UCSD-AML1 (cell line): ENCODE measurements at regions not wholly inside any gene's neighbourhood (a gene's known extent, or its start where the extent isn't known, plus 50 kb on each side); places are given as distances from the start of the nearest gene placed in this dataset.

ENCODE experiments used
- DNase-seq: peaks from one replicate; lab custom pipeline; 2025; ENCODE audit not compliant: unreplicated experiment; lab: John Stamatoyannopoulos, UW

- DNase-seq = no peak
Observed at GRCh38 chr6:147122823-147123222, 81.4 kb upstream of the STXBP5 start.

DNA sequence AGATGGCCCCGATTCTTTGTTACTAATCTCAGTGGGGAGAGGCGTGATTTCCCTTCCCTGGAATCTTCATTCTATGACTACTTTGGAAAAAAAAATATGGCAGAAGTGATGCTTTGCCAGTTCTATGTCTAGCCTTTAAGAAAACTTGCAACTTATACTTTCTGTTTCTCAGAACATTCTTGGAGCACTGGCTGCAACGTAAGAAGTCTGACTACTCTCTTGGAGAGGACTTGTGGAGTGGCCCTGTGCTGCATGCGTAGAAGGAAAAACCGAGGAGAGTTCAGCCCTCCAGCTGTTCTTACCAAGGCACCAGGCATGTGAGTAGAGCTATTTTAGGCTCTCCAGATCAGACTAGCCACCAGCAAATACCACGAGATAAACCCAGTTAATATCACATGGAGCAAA, 77.6 kb upstream of the STXBP5 start:
- DNase-seq = no peak

DNA sequence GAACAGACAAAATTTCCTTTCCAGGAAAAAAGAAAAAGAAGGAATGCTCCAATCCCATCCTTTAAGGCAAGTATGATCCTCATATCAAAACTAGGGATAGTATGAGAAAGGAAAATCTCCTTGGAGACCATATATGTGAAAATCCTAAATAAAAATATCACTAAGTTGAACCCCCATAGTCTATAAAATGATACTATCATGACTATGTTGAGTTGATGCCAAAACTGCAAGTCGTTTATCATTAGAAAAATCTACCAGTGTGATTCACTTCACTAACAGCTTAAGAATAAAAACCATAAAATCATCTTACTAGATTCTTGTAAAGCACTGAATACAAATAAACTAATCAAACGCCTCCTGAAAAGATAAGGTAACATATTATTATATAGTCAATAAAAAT, 76.6 kb upstream of the STXBP5 start:
- DNase-seq = no peak

GRCh38 chr6:147128056-147128455, 76.2 kb upstream of the STXBP5 start:
- no peak for DNase-seq

- DNase-seq = no peak
Observed at GRCh38 chr6:147131532-147132128, 72.6 kb upstream of the STXBP5 start.

DNA sequence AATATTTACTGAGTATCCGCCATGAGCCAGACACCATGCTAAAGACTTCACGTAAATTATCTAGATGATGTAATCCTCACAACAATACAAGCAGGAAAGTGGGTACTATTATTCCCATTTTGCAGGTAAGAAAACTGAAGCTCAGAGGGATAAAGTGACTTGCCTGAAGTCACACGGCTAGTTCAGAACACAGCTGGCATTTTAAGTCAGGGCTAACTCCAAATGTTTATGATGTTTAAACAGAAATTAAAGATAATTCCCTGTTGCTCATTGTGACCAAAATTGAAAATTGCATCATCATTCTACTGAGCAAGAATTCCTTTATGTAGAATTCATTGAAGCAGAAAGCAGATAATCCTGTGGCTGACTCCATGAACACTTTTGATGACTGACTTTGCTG, 71.3 kb upstream of the STXBP5 start:
- DNase-seq = no peak

DNA sequence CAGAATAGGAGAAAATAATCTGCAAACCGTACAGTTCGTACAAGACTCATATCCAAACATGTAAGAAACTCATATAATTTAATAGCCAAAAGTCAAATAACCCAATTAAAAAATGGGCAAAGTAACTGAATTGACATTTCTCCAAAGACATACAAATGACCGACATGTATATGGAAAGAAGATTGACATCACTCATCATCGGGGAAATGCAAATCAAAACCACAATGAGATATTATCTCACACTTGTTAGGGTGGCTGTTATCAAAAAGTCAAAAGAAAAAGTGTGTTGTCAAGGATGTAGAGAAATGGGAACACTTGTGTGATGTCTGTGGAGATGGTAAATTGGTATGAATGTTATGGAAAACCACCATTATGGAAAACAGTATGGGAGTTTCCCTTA, 70.5 kb upstream of the STXBP5 start:
- DNase-seq = no peak

DNA sequence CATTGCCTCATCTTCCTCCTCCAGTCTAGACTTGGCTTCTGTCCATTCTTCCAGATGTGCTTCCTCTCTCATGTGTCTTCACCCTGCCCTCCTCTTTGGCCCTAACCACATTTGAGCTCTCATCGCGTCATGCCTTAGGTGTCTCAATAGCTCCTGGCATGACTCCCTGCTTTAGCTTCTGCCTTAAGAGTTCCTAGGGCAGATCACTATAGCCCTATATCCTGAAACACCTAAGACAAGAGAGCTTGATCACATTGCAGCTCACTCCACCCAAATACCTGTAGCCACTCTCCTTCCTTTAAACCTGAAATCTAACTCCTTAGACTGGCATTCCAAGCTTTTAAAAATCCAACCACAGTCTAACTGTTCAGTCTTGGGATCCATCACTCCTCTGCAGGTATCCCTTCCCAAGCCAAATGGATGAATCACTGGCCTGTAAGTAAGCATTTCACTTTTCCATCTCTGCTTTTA, 69.0 kb upstream of the STXBP5 start:
- no peak for DNase-seq

DNA sequence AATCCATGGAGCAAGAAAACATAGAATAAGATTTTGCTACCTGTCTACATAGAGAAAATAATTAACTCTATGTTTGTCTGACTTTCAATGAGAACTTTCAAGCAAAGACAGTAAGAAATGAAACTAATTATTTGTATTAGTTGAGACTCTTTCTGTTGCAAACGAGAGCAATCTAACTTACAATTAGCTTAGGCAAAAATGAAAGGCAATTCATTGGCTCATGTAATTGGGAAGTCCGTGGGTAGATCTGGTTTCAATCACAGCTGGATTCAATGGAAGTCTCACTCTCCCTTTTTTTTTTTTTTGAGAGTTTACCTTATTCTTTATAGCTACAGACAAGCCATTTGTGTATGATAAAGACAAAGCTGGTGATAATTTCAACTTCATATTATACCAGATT, 68.2 kb upstream of the STXBP5 start:
- no peak for DNase-seq

- DNase-seq = no peak
Observed at GRCh38 chr6:147137986-147138385, 66.2 kb upstream of the STXBP5 start.

DNA sequence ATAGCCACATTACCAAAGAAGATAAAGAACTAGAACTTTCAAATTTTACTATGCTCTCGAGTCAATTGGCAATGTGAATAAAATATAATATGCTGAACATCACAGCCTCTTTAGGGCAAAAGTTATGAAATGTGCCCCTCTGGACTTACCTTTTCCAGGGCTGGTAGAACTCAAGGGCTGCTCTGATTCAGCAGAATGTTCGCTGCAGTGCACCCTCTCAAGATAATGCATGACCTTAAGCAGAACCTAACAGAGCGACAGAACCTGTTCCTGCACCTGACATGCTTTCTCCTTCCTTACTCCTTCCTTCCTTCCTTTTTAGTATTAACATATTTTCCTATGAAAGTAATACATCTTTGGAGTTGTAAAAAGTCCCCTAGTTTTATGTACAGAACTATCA, 65.4 kb upstream of the STXBP5 start:
- DNase-seq = no peak

DNA sequence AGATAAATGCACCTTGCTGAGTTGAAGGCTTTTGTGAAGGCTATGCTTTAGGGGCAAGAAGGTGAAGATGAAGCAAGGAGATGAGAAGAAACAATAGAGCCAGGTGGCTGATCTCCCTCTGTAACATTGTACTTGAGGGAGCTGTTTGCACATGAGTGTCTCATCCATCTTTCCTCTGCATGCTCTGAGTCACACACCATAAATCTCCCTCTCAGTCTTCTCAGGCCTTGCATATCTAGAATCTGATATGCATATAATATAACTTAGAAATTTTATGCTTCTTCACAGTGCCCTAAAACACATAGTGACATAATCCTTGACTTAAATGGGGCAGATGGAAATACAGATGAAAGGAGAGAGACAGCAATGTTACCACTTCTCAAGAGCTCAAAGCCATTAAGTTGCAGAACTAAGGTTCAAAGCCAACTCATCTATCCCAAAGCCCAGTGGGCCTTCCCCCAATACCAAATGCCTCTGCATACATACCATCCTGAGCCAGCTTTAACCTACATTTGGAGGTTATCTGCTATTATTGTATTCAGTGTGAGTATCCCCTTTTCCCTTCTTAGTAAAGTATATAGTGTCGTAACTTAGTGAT, 62.4 kb upstream of the STXBP5 start:
- DNase-seq = no peak

- no peak for DNase-seq
Observed at GRCh38 chr6:147142684-147143245, 61.5 kb upstream of the STXBP5 start.

DNA sequence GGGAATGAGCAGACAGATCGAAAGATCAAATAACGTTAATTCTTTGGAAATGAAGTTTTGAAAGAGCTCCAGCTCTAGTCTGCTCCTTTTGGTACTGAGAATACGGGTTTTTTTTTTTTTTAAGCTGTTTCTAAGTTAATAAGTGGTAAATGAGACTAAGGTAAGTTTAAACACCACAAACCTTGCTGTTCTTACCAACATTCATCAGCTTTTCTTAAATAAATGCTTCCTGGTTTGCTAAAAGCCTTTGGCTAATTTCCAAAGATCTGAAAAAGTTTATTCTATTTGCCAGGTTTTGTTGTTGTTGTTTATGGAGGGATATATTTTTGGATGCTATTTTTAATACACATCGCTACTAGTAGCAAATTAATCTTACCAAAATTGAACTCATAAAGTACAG, 55.1 kb upstream of the STXBP5 start:
- no peak for DNase-seq

- no peak for DNase-seq
Observed at GRCh38 chr6:147149826-147150225, 54.4 kb upstream of the STXBP5 start.

GRCh38 chr6:147150293-147150692, 53.9 kb upstream of the STXBP5 start:
- DNase-seq = no peak
